ENCODE measurements at regions not wholly inside any gene's neighbourhood (a gene's known extent, or its start where the extent isn't known, plus 50 kb on each side); places are given as distances from the start of the nearest gene placed in this dataset.

DNA sequence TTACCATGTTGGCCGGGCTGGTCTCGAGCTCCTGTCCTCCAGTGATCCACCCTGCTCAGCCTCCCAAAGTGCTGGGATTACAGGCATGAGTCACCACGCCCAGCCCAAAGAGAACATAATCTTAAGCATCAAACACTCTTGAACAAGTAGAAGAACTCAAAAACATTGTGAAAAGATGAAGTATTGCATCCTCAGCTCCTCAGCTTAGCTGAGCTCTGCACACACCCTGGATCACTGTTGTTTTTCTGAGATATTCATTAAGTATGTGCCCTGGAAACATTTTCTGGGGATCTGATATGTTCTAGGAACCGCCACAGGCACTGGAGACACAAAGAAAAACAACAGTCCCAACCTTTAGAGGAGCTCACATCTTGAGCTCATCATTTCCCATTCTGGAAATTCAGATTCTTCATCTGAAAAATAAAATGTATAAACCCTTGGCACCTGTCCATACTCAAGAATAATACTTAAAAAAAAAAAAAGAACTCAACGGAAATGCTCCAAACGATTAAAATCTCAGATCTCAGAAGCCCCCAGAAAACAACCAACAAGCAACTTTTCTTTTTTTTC lies 62.2 kb upstream of the ZNF462 start:
- TF ChIP-seq, protein P1, sequence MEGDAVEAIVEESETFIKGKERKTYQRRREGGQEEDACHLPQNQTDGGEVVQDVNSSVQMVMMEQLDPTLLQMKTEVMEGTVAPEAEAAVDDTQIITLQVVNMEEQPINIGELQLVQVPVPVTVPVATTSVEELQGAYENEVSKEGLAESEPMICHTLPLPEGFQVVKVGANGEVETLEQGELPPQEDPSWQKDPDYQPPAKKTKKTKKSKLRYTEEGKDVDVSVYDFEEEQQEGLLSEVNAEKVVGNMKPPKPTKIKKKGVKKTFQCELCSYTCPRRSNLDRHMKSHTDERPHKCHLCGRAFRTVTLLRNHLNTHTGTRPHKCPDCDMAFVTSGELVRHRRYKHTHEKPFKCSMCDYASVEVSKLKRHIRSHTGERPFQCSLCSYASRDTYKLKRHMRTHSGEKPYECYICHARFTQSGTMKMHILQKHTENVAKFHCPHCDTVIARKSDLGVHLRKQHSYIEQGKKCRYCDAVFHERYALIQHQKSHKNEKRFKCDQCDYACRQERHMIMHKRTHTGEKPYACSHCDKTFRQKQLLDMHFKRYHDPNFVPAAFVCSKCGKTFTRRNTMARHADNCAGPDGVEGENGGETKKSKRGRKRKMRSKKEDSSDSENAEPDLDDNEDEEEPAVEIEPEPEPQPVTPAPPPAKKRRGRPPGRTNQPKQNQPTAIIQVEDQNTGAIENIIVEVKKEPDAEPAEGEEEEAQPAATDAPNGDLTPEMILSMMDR (IDR thresholded peaks at IDR 0.05; ENCODE audit: borderline replicate concordance, extremely low read depth, low read length, poor library complexity, severe bottlenecking): no peak
- no peak for TF ChIP-seq EZH2 (IDR thresholded peaks at IDR 0.05; ENCODE audit: borderline replicate concordance, low read depth, low read length, severe bottlenecking)

All from DND-41 (cell line).